Large intestine (tissue), 3 donors: ENCODE measurements at regions not wholly inside any gene's neighbourhood (a gene's known extent, or its start where the extent isn't known, plus 50 kb on each side); places are given as distances from the start of the nearest gene placed in this dataset.

Source experiments
- DNase-seq, 2 donors: peaks; one replicate each; pipeline versions ENCODE4 v3.0.0 to v3.0.0-alpha.2; 2013
- H3K27ac ChIP-seq: one replicate; pipeline ENCODE4 v1.5.1; 2013; ENCODE audit warnings: low read length
- H3K27me3 ChIP-seq: 2 replicates; pipeline ENCODE4 v1.6.1; 2013; ENCODE audit warnings: low read length; ENCODE audit not compliant: control insufficient read depth, insufficient read depth
- H3K36me3 ChIP-seq: 2 replicates; pipeline ENCODE4 v1.6.1; 2013; ENCODE audit warnings: low read length; ENCODE audit not compliant: control insufficient read depth, insufficient read depth
- H3K4me1 ChIP-seq: one replicate; pipeline ENCODE4 v1.6.1; 2013; ENCODE audit warnings: low read length; ENCODE audit not compliant: control insufficient read depth, insufficient read depth
- H3K4me3 ChIP-seq: one replicate; pipeline ENCODE4 v1.5.1; 2013; ENCODE audit warnings: low read length
- H3K9me3 ChIP-seq: one replicate; pipeline ENCODE4 v1.6.1; 2013; ENCODE audit warnings: mild to moderate bottlenecking, low read depth, low read length, moderate library complexity; ENCODE audit not compliant: control insufficient read depth
- WGBS: methylation state at CpG from one replicate; pipeline ENCODE4 v1.1.5; 2013; ENCODE audit warnings: low lambda C conversion rate; ENCODE audit not compliant: insufficient coverage; 5-methylcytosine and 5-hydroxymethylcytosine counted together

DNA sequence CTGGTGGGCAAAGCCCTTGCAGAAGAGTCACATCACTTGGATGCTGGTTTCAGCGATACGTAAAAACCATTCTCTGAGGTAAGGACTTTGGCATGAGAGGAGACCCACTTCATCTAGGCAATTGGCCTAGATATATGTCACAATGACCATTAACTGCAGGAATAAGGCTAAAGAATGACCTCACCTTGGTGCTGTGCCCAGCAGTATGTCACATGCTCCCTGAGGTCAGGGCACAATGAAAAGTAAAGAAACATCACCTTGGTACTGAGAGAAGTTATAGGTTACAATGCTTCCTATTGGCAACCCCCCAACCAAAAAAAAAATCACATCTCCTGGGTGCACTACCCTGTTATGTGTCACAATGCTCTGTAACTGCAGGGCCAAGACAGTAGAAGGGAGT, 1008.8 kb upstream of the AMELY start:
- no peak for DNase-seq
- Histone ChIP-seq H3K27ac (no peak overlapping the region), H3K9me3 (no peaks in the 10 kb centered on the region), H3K36me3 (no peaks in the 10 kb centered on the region), H3K4me1 (no peaks in the 10 kb centered on the region), H3K4me3 (no peak overlapping the region), H3K27me3 (no peaks in the 10 kb centered on the region)
- no CpG with 5 or more reads among the region's 2 CpGs for WGBS

DNA sequence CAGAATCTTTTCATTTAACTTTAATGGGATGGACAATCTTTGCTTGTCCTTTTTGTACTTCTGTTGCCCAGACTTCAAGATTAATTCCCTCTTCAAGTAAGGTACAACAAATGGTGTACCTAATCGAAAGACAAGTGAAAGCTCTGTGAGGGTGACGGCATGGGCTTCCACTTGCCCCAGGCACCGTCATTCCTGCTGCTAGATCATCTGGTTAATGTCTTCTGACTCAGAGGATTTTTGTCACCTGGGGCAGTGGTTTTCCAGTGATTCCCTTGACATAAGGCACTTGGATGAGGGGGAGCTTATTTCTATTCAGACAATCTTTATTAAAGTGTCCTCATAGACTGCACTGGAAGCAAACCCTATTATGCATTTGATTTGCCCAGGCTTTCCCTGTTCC, 977.0 kb upstream of the AMELY start:
- WGBS: no CpG with 5 or more reads among the region's 3 CpGs
- H3K4me1 ChIP-seq: peaks cover 2% of the 10 kb centered on the region

DNA sequence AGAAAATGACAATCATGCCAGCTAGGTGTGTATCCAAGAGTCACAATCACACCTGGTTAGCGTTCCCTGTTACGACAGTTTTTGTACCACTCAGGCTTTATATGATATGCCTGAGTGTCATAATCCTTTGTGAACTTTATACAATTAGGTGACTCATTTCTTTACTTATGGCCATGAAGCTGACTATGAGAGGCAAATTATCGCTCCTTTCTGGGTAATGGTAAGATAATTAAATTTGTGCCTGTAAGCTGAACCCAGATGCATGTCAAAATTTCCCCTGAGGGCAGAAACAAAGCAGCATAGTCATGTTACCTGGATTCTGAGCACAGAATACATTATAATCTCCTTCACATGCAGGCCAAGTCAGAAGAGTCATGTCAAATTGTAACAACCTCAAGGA, 970.1 kb upstream of the AMELY start:
- Histone ChIP-seq H3K9me3 (no peaks in the 10 kb centered on the region), H3K27me3 (no peaks in the 10 kb centered on the region), H3K4me1 (peaks cover 4% of the 10 kb centered on the region), H3K4me3 (no peak overlapping the region), H3K36me3 (no peaks in the 10 kb centered on the region), H3K27ac (no peak overlapping the region)
- DNase-seq: peak in 1 of 2 donors; percentile 46
- no CpG with 5 or more reads among the region's 3 CpGs for WGBS

More for the DNA sequence above, 977.0 kb upstream of the AMELY start:
- Histone ChIP-seq H3K27me3 (no peaks in the 10 kb centered on the region), H3K27ac (no peak overlapping the region), H3K9me3 (no peaks in the 10 kb centered on the region), H3K4me3 (no peak overlapping the region), H3K36me3 (no peaks in the 10 kb centered on the region)
- no peak for DNase-seq

DNA sequence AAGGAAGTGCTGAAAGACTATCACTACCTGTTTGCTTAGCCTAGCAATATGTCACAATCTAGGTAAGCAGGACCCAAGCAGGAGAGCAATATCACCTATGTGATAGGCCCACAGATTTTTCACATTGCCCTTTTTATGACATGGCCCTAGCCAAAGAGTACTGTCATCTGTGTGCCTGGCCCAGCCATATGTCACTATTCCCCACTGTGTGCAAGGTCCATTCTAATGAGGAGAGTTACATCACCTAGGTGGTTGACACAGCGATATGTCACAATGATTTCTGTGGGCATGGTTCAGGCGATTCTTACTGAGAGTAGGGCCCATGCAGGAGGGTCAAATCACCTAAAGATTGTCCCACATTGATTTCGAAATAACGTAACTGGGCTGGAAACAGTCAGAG, 967.7 kb upstream of the AMELY start:
- Histone ChIP-seq H3K4me1 (peaks cover 4% of the 10 kb centered on the region), H3K27me3 (no peaks in the 10 kb centered on the region), H3K36me3 (no peaks in the 10 kb centered on the region), H3K27ac (no peak overlapping the region), H3K9me3 (no peaks in the 10 kb centered on the region), H3K4me3 (no peak overlapping the region)
- WGBS: no CpG with 5 or more reads among the region's 4 CpGs
- peak in 1 of 2 donors; percentile 71 for DNase-seq

DNA sequence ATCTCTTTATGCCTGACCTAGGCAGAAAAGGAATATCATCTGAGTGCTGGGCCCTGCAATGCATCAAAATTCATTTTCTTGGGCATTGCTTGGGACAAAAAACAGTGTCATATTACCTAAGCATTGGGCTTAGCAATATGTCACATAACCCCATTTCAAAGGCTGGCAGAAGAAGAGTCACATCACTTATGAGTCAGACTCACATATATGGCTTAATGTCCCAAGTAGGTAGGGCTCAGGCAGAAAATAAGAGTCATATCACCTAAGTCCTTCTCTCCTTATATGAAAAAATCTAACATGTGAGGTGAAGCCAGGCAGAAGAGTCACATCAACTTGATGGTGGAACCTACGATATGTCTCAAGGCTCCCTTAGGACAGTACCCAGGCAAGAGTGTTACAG, 967.2 kb upstream of the AMELY start:
- Histone ChIP-seq H3K36me3 (no peaks in the 10 kb centered on the region), H3K4me3 (no peak overlapping the region), H3K27ac (peak overlapping the region; percentile 38), H3K27me3 (no peaks in the 10 kb centered on the region), H3K9me3 (no peaks in the 10 kb centered on the region), H3K4me1 (peaks cover 4% of the 10 kb centered on the region)
- no peak for DNase-seq
- WGBS: no CpG with 5 or more reads among the region's 1 CpG

DNA sequence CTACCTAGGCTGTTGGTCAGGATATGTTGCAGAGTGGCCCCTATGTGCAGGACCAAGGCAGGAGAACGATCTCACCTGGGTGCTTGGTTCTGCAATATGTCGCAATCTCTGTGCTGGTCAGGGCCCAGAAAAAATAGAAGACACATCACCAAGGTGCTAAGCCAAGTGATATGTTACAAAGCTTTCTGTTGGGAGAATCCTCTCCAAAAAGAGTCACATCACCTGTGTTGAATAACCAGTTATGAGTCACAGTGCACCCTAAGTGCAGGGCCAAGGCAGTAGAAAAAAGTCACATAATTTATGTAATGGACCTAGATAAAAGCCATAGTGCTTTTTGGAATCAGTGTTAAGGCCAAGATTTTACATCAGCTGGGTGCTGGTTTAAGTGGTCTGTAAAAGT, 965.9 kb upstream of the AMELY start:
- DNase-seq: no peak
- Histone ChIP-seq H3K27me3 (no peaks in the 10 kb centered on the region), H3K4me3 (no peak overlapping the region), H3K9me3 (no peaks in the 10 kb centered on the region), H3K27ac (no peak overlapping the region), H3K4me1 (peaks cover 4% of the 10 kb centered on the region), H3K36me3 (no peaks in the 10 kb centered on the region)
- no CpG with 5 or more reads among the region's 2 CpGs for WGBS

DNA sequence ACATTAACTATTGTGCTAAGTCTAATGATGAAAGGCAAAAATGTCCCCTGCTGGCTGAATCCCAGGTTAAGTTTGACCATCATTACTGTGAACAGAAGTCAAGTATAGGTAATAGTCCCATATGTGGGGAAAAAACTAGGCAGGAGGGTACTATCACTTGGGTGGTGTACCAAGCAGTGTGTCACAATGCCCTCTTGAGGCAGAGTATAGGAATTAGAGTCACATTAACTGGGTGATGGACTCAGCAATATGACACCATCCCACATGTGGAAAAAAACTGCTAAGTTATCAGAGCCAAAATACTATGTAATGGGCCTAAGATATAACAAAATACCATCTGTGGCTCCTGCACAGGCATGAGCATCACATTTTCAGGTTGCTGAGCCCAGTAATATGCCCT, 962.5 kb upstream of the AMELY start:
- H3K27ac ChIP-seq: no peak overlapping the region
- no peaks in the 10 kb centered on the region for H3K27me3 ChIP-seq
- no peak overlapping the region for H3K4me3 ChIP-seq
- no peaks in the 10 kb centered on the region for H3K9me3 ChIP-seq
- H3K4me1 ChIP-seq: no peaks in the 10 kb centered on the region
- no peak for DNase-seq
- no peaks in the 10 kb centered on the region for H3K36me3 ChIP-seq

DNA sequence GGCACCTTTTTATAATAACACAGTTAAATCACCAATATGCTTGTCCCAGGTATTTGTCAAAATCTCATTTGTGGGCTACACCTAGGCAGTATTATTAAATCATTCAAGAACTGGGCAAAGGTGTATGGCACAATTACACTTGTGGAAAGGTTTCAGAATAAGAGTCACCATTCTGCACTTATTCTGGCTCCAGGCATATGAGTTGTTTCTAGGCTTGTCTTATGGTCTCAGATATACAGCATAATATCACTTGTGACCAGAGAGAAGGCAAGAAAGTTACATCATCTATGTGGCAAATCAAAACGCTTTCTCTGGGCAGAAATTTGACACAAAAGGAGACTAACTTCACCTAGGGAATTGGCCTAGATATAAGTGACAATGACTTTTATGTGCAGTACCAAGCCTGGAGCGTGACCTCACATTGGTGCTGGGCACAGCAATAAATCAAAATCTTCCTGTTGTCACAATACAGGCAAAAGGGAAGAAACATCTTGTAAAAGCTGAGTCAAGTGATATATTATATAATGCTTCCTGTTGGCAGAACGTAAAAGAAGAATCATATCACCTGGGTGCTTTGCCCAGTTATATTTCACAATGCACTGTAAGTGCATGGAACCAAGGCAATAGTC, 959.9 kb upstream of the AMELY start:
- no peaks in the 10 kb centered on the region for H3K4me1 ChIP-seq
- H3K27ac ChIP-seq: no peak overlapping the region
- no peak overlapping the region for H3K4me3 ChIP-seq
- no peaks in the 10 kb centered on the region for H3K9me3 ChIP-seq
- no peak for DNase-seq
- H3K27me3 ChIP-seq: no peaks in the 10 kb centered on the region
- WGBS: no CpG with 5 or more reads among the region's 3 CpGs
- no peaks in the 10 kb centered on the region for H3K36me3 ChIP-seq

DNA sequence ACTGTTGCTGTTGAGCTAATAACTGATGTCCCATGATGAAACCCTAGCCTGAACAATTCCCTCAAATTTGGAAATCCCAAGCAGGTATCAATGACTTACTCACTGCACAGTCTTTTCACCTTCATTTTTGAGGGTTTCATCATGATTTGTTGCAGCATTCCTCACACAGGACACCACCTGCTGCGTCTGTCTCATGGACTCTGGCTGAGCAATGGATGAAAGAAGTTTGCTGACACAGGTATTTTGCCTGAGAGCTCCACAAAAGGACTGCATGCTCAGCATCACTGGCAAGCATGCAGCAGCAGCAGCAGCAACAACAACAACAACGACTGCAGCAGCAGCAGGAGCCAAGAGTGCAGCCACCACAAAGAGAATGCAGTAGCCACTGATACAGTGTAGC, 955.4 kb upstream of the AMELY start:
- no peaks in the 10 kb centered on the region for H3K4me1 ChIP-seq

DNA sequence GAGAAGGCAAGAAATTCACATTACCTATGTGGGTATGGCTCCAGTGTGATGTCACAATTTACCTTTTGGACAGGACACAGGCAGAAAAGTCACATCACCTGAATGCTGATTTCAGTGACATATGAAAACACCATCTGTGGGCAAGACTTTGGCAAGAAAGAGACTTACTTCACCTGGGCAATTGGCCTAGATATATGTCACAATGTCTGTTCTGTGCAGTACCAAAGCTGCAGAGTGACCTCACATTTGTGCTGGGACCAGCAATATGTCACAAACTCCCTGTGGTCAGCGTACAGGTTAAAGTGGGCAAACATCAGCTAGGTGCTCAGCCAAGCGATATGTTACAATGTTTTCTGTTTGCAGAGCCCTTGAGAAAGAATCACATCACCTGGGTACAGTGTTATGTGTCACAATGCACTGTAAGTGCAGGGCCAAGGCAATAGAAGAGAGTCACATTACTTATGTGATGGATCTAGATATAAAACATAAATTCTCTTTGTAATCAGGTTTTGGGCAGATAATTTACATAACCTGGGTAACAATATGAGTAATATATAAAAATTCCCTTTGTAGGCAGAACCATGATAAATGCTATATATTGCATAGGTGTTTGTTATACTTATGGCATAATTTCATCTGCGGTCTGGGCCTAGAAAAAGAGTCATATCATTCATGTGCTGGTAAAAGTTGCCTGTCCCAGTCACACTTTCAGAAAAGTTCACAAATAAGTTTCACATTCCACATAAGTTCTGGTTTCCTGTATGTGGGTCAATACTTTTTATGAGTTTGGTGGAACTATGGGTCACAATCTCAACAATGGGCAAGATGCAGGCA, 949.4 kb upstream of the AMELY start:
- no peaks in the 10 kb centered on the region for H3K4me1 ChIP-seq
- H3K36me3 ChIP-seq: no peaks in the 10 kb centered on the region
- WGBS: no CpG with 5 or more reads among the region's 3 CpGs
- no peaks in the 10 kb centered on the region for H3K9me3 ChIP-seq
- no peaks in the 10 kb centered on the region for H3K27me3 ChIP-seq
- no peak overlapping the region for H3K4me3 ChIP-seq
- DNase-seq: no peak
- no peak overlapping the region for H3K27ac ChIP-seq

More for the DNA sequence above, 955.4 kb upstream of the AMELY start:
- Histone ChIP-seq H3K27ac (no peak overlapping the region), H3K9me3 (no peaks in the 10 kb centered on the region), H3K36me3 (no peaks in the 10 kb centered on the region), H3K4me3 (no peak overlapping the region), H3K27me3 (no peaks in the 10 kb centered on the region)
- DNase-seq: no peak
- WGBS: no CpG with 5 or more reads among the region's 2 CpGs

DNA sequence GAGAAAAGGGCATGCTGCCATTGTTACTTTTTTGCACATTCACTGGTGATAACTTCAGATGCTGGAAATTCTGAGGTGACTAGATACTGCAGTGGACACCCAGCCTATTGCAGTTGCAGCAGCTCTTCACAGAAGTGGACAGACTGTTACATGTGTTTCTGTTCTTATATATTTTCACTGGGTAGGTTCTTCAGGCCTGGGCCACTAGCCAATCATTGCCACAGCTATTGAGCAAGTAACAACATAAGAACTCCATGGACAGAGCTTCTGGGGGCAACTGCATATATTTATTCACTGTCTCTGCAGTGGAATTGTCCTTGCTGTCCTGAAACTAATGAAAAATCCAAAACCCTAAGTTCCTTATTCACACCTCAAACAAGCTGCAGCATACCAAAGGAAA, 938.6 kb upstream of the AMELY start:
- H3K27ac ChIP-seq: no peak overlapping the region
- no peaks in the 10 kb centered on the region for H3K9me3 ChIP-seq
- H3K27me3 ChIP-seq: no peaks in the 10 kb centered on the region
- H3K36me3 ChIP-seq: no peaks in the 10 kb centered on the region
- no peak for DNase-seq
- no peak overlapping the region for H3K4me3 ChIP-seq
- H3K4me1 ChIP-seq: no peaks in the 10 kb centered on the region
